HG03432 (cell line): ENCODE measurements at regions not wholly inside any gene's neighbourhood (a gene's known extent, or its start where the extent isn't known, plus 50 kb on each side); places are given as distances from the start of the nearest gene placed in this dataset.

ENCODE experiments used
- ATAC-seq: cut with Tn5 transposase; IDR thresholded peaks from one replicate; pipeline ENCODE4 v1.9.1; 2021; ENCODE audit warnings: mild to moderate bottlenecking, moderate library complexity; ENCODE audit not compliant: unreplicated experiment

DNA sequence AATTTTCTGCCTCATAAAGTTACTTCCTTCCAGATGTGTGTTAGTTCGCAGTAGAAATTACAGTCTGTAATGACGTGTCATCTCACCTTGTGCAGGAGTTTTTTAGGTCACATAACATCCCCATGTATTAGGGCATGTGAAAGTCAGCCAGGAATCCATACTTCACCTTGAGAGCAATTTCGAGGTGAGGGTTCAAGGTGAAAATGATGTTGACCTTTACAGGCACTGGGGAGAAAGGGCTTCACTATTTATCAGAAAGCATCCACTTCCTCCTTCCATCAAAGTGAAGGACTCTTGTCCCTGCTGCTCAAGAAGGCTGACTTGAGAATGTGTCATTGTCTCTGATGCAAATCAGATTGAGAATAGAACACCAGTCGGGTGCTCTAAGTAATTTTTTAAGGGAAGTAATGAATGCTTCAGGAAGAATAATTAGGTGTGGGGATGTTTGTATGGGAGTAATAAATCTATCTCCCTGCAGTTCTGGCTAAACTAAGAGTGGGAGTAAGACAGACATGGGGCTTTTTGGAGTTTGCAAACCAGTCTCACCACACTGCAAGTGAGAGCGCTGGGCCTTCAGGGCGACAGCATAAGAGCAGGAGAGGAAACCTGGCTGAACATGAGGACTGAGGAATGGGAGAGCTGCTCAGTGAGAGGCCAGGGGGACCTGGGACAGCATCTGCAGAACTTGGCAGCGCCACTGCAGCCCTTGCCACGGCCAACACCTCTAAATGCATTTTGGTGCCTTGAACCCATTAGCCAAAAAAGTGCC, 85.9 kb upstream of the IL12A start:
- peak; percentile 72 for ATAC-seq

DNA sequence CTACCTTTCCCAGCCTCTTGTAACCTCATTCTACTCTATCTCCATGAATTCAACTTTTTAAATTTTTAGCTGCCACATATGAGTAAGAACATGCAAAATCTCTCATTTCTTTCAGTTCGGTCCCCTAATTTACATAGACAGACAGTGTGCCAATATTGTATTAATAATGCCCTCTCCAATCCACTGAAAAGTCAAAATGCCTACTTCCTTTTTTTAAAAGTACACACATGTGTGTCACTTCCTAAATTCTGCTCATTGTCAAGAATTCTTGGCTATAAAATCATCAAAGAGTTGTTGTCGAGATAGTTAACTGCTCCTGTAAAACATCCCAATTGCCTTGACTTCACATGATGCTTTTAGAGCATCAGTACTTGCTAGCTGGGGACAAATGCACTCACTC, 84.2 kb upstream of the IL12A start:
- ATAC-seq = peak; percentile 41

DNA sequence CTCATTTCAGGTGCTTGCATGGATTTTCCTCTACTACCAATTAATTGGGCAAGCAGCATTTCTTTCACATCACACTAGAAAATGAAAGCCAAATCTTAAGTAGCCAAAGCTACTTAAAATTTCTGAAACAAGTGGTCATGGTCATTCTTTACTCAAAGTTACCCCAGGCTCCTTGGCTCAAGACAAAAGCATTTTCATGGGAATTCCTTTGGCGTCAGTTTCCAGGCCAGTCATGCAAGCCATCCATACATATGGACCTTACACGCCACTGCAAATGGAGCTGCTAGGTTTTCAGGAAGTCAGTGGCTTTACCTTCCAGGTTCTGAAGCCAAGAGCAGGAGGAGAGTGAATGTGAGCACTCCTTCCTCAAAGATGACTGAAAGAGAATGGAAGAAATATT, 83.7 kb upstream of the IL12A start:
- no peak for ATAC-seq

DNA sequence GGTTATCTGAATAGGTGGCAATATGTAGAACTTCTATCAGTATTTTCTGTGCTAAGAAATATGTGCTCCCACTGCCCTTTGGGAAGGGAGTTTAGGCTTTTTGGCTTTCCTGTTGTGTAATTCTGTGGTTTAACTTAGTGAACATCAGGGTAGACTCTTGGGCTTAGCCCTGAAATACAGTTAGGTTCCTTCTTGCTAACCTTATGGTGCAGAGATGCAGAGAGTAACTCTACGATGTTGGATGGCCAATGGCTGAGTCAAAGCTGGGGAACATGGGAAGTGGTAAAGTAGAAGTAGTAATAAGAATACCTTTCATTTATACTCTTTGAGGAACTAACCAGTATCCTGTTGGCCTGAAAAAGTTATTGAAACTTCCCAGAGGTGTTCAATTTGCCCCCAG, 80.8 kb upstream of the IL12A start:
- ATAC-seq = no peak

DNA sequence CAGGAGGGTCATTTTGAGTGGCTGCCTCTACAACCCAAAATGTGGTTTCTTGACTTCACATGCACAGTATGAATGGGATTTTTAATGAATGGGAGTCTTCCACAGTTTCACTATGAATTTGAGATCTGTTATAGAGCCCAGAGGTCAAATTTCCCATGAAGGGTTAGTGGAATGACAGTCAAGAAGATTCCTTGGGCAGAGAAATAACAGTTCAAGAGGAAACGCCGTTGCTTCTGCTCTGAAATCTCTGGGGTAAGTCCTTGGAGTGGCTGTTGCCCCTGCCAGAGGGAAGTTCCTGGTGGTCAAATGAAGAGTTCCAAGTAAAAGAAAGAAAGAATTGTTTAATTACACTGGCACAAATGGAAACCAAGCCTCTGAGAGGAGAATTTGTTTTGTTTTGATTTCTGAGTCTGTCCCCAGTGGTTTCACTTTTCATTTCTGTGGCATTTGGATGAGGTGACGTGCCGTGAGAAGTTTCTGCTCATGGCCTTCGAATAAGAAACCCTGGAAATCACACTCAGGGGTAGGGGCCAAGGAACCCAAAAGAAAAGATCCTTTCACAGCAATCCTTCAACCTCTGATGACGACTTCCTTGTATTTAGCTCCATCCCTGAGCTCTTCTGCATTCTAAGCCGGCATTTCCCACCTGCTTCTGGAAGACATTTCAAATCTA, 77.5 kb upstream of the IL12A start:
- ATAC-seq = peak; percentile 92

DNA sequence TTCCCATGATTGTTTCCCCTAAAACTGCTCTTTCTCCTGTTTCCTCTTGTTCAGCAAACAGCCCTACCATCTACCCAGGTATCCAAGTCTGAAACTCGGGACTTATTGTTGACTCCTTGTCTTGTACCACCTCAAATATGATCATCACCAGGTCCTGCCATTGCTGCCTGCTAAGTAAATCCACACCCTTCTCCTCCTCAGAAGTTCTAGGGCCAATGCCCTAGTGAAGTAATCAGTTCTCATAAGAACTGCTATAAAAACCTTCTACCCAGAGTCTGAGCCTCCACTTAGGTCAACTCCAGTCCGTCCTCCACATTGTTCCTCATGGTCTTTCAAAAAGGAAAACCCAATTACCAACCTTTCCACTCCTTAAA, 77.0 kb upstream of the IL12A start:
- ATAC-seq = peak; percentile 6

DNA sequence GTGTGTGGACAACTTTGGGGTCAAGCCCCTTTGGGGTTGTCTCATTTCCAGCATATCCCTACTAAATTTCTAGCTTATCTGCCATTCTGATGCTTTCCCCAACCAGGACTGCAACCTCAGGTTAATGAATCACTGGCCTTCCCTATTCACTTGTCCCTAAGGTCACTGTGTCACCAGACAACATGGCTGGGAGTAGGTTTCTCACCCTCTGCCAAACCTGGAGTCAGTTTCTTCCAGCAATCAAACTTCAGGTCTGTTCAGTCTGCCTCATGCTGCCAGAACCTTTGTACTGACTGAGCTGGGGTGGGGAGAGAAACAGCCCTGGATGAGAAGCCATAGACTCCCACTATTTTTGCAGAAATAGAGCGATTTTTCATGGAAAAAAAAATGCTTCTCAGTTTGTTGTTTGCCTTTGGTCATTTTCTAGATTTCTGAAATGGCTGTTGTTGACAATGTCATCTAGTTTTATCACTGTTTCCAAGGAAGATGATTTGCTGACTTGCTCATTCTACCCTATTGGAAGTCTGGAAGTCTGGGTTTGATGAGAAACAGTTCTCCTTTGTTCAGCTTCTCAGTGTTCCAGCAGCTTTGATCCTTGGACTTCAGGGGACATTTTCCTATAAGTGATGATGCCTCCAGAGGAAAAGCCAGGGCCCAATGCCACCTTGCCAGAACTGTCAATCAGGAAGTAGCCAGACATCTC, 74.8 kb upstream of the IL12A start:
- ATAC-seq = no peak

DNA sequence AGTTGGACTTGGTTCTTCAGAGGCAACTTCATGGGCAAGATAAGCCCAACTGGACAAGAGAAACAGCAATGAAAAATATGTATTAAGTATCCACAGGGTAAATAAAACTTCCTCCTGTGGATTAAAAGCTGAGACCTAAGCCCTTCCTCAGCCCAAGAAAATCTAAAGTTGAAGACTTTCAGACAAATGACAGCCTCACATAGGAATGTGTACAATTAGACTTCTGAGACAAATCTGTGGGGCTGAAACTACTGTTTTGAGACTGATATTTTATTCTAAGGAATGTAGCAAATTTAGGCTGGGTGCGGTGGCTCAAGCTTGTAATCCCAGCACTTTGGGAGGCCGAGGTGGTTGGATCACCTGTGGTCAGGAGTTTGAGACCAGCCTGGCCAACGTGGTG, 74.2 kb upstream of the IL12A start:
- ATAC-seq = no peak

DNA sequence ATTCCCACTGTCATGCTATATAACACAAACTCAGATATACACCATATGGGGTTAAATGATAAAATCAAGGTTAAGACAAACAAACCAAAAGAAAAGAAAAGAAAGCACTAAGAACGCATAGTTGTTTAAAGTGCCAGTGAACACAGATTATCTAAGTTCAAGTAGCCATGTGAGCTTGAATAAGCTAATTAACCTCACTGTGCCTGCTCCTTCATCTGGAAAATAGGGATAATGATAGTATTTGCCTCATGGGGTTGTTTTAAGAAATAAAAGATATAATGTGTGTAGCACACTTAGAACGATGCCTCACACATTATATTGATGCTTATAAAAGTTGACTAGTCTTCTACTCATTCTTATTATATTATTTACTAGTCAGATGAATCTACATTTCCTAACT, 72.6 kb upstream of the IL12A start:
- ATAC-seq = no peak

DNA sequence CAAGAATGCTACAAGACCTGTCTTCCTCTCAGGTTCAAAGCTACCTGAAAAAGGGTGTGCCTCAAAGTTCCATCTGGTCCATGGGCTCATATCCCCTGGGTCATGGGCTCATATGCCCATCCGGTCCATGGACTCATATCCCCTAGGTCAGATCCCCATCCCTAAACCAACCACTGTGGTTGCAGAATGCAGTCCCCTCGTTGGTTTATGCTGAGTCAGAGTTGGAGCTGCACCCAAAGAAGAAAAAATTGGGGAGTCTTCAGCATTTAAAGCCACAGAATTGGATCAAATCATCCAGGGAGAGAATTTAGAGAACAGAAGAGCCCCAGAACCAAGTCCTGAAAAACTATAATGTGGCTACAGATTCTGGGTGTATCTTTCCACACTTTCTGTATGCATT, 71.5 kb upstream of the IL12A start:
- no peak for ATAC-seq

DNA sequence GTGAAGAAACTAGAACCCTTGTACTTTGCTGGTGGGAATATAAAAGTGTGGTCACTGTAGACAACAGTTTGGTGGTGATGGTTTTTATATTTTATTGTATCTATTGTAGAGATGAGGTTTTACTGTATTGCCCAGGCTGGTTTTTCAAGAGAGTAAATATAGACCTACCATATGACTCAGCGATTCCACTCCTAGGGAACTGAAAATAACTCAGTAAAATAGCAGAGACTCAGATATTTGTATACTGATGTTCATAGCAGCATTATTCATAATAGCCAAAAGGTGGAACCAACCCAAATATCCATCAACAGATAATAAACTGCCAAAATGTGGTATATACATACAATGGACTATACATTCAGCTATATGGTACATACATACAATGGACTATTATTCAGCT, 68.8 kb upstream of the IL12A start:
- ATAC-seq = peak; percentile 80

DNA sequence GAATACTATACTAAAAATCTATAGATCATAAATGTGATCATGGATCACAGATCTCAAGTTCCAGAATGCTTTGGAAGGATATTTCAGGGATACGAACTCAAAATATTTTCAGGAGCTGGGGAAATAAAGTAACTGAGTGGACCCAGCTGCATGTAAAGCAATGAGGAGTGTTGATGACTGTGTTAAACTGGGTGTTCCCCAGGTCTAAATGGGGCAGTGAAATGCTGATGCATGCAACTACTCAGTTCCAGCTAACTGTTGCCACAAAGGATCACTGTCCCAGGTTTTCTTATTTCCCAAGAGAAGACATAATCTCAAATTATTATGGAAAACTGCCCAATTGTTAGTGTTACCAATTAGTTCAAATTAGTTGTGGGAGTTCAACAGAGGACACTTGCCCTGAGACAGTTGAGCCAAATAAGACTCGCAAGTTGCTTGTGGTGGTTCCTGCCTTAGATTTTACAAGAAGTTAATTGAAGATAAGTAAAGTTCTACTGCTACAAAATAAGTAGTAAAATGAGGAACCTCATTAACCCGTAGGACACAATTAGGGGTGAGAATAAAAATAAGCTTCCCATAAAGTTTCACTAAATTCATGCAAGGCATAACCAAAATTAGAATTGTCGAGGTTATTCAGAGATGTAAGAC, 66.3 kb upstream of the IL12A start:
- ATAC-seq = no peak

DNA sequence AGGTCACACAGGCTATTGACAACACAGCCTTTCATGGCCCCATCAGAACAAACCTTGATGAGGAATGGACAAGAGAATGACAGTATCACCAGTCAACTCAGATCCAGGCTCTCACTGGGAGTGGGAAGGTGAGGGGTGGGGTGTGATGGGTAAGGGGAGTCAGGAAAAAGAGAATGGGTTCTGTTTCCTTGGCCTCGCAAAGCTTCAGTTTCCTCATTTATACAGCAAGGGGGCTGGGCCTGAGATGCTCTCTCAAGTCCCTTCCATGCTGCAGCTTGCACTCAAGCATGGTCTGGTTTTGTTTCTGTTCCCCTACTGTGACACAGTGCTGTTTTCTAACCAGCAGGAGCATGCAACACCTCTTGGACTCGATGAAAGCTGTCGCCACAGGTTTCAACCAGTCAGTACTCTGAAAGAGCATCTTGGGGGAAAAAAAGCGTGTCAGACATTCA, 65.7 kb upstream of the IL12A start:
- ATAC-seq = peak; percentile 92

DNA sequence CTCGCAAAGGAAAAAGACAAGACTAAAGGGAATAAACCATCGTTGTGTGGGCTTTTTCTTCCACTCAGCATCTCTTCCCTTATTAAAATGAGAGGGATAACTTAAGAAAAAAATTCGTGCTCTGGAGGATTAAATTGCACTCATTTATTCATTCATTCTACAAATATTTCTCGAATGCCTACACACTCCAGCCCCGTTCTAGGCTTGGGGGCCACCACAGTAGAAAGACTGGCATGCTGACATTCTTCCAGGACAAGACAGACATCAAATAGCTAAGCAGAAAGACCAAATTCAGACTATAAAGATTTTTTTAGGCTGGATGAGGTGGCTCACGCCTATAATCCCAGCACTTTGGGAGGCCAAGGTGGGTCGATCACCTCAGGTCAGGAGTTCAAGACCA, 65.3 kb upstream of the IL12A start:
- ATAC-seq = no peak

DNA sequence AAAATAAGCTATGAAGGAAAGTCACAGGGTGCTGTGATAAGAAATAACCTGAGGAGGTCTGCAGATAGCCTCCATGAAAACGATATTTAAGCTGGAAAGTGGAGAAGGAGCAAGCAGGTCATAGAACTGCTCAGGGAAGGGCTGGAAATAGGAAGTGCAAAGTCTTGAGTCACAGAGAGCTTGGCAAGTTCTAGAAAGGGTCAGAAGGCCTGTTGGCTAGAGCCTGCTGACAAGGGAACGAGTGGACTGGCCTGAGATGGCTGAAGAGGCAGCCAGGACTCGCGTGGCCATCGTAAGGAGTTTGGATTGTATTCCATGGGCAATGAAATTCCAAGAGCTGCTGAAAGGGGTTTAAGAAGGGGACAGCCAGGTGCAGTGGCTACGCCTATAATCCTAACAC, 64.7 kb upstream of the IL12A start:
- ATAC-seq = no peak

DNA sequence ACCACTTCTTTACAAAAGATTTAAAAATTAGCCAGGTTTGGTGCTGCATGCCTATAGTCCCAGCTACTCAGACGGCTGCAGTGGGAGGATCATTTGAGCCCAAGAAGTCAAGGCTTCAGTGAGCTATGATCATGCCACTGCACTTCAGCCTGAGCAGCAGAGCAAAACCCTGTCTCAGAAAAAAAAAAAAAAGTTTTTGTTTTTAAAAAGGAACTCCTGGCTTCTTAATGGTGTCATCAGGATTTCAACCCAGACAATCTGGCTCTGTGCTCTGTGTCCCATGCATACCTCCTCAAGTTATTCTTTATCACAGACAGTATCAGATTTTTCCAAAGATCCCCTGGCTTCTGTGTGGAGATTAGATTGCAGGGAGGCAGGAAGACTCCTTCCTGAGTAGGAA, 64.2 kb upstream of the IL12A start:
- ATAC-seq = no peak

DNA sequence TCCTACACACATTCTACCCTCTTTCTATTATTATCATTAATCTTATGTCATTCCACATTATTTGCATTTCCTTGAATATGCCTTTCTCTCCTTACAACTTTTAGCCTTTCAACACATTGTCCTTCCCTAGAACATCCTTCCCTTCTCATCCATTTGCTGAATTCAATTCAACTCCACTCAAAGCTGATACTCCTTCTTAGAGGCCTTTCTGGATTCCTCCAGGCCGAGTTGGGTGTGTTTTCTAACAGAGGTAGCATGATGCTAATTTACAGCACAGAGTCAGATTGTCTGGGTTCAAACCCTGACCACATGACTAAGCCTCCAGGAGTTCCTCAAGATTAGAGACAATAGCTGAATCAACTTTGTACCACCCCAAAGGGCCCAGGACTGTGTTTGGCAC, 63.4 kb upstream of the IL12A start:
- ATAC-seq = no peak

DNA sequence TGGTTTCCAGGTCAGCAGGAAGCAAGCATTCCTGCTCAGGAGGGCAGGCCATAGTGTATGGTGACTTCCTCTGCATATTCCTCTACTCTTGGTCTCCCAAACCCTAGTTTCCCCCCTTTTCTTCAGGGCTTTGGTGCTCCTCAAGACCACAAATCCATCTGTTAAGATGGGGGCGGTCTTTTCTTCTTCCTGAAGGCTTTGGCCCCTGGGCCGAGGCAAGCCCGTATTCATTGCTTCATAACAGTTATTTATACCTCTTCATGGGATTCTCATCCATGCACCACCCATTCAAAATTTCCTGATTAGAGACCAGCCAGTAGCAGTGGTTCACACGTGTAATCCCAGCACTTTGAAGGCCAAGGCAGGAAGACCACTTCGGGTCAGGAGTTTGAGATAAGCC, 62.1 kb upstream of the IL12A start:
- ATAC-seq = no peak

DNA sequence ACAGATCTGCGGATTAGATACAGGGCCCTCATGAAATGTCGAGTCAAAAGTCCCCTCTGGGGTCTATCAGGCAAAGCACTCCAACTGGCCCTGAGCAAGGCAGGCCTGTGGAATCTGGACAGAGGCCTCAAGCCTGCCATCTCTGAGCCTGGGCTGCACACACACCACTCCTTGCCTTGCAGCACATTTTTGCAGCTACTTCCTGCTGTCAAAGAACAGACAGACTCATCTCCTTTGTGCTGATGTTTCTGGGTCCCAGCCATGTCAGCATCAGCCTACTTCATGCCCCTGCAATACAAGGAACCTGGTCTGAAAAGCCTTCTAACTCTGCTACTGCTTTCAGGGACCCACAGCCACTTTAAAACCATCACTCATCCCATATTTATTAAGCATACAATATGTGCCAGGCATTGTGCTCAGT, 60.6 kb upstream of the IL12A start:
- ATAC-seq = no peak

DNA sequence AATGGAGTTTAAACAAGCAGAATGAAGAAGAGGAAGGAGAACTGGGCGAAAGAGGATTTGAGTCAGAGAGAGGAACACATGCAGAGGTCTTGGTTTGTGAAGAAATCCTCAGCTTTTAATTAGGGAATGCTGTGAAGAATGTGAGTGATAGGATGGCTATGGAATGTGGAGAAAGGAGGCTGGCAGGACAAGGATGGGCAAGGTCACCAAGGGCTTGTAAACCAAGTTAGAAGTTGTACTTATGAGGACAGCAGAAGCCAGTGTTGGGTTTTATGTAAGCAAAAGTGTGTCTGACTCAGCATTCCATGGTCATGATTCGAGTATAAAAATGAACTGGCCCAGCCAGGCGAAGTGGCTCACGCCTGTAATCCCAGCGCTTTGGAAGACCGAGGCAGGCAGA, 60.0 kb upstream of the IL12A start:
- ATAC-seq = no peak
